ENCODE measurements at regions not wholly inside any gene's neighbourhood (a gene's known extent, or its start where the extent isn't known, plus 50 kb on each side); places are given as distances from the start of the nearest gene placed in this dataset.

DNA sequence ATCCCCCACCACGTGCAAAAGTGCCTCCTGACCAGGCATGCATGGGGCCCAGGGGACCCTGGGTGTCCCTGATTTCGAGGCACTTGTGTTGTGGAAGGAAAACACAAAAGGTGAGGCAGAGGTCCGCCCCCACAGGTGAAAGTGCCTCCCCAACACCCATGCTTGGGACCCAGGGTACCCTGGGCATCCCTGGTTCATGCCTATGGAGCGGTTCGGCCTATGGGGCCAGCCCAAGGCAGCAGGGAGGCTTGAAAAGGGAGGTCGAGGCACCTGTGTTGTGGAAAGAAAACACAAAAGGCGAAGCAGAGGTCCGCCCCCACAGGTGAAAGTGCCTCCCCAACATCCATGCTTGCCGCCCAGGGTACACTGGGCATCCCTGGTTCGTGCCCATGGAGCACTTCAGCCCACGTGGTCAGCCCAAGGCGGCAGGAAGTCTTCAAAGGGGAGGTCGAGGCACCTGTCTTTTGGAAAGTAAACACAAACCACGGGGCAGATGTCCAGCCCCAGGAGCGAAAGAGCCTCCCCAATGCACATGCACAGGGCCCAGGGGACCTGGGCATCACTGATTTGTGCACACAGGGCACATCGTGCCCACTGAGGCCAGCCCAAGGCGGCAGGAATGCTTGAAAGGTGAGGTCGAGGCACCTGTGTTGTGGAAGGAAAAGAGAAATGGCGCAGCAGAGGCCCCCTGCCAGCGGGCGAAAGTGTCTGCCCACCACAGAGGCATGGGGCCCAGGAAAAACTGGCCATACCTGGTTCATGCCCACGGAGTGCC is 375.5 kb downstream of the ALG10 start:
- no peak overlapping the region for H3K4me2 ChIP-seq (ENCODE audit: low read length)
- no peak overlapping the region for H2AFZ ChIP-seq
- no peaks in the 10 kb centered on the region for H3K79me2 ChIP-seq
- TF ChIP-seq CTCF (IDR thresholded peaks at IDR 0.05), result no peak
- H3K9me3 ChIP-seq (ENCODE audit: control insufficient read depth, low read length), result no peaks in the 10 kb centered on the region
- no peak overlapping the region for H3K27ac ChIP-seq
- H3K4me3 ChIP-seq (ENCODE audit: low read depth, low read length), result no peak overlapping the region
- H3K4me1 ChIP-seq, result no peaks in the 10 kb centered on the region
- H3K27me3 ChIP-seq (ENCODE audit: control insufficient read depth, insufficient read depth, low read length), result no peaks in the 10 kb centered on the region
- no peaks in the 10 kb centered on the region for H3K36me3 ChIP-seq (ENCODE audit: control insufficient read depth, insufficient read depth, low read length)
- H3K9ac ChIP-seq, result no peak overlapping the region

- TF ChIP-seq CTCF (IDR thresholded peaks at IDR 0.05), result no peak
- no peaks in the 10 kb centered on the region for H3K4me1 ChIP-seq
- no peaks in the 10 kb centered on the region for H3K79me2 ChIP-seq
- no peak overlapping the region for H3K4me3 ChIP-seq (ENCODE audit: low read depth, low read length)
- no peaks in the 10 kb centered on the region for H3K36me3 ChIP-seq (ENCODE audit: control insufficient read depth, insufficient read depth, low read length)
- H3K4me2 ChIP-seq (ENCODE audit: low read length), result no peak overlapping the region
- no peak overlapping the region for H3K9ac ChIP-seq
- H3K9me3 ChIP-seq (ENCODE audit: control insufficient read depth, low read length), result no peaks in the 10 kb centered on the region
- H3K27me3 ChIP-seq (ENCODE audit: control insufficient read depth, insufficient read depth, low read length), result no peaks in the 10 kb centered on the region
- H3K27ac ChIP-seq, result no peak overlapping the region
- H2AFZ ChIP-seq, result no peak overlapping the region
Measured at GRCh38 chr12:34398366-34398705, 376.0 kb downstream of the ALG10 start.

DNA sequence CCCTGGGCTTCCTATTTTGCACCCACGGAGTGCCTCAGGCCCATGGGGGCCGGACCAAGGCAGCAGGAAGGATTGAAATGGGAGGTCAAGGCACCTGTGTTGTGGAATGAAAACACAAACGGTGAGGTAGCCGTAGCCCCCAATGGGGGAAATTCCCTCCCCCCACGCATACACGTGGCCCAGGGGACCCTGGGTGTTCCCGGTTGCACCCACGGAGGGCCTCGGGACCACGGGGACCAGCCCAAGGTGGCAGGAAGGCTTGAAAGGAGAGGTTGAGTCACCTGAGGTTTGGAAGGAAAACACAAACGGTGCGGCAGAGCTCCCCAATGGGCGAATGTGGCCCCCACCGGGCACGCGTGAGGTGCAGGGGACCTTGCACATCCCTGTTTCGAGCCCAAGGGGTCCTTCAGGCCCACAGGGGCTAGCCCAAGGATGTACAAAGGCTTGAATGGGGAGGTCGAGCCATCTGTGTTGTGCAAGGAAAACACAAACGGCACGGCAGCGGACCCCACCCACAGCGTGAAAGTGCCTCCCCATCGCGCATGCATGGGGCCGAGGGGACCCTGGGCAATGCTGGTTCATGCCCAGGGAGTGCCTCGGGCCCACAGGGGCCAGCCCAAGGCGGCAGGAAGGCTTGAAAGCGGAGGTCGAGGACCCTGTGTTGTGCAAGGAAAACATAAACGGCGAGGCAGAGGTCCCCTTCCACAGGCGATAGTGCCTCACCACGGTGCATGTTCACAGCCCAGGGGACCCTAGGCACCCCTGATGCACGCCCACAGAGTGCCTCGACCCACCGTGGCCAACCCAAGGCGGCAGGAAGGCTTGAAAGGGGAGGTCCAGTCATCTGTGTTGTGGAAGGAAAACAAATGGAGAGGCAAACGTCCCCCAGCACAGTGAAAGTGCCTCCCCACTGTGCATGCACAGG is 376.7 kb downstream of the ALG10 start:
- Histone ChIP-seq H2AFZ (no peak overlapping the region), H3K9me3 (ENCODE audit: control insufficient read depth, low read length) (no peaks in the 10 kb centered on the region), H3K9ac (no peak overlapping the region), H3K4me2 (ENCODE audit: low read length) (no peak overlapping the region), H3K4me3 (ENCODE audit: low read depth, low read length) (no peak overlapping the region), H3K79me2 (no peaks in the 10 kb centered on the region), H3K36me3 (ENCODE audit: control insufficient read depth, insufficient read depth, low read length) (no peaks in the 10 kb centered on the region), H3K27me3 (ENCODE audit: control insufficient read depth, insufficient read depth, low read length) (no peaks in the 10 kb centered on the region), H3K27ac (no peak overlapping the region), H3K4me1 (no peaks in the 10 kb centered on the region)
- TF ChIP-seq CTCF (IDR thresholded peaks at IDR 0.05), result no peak

GRCh38 chr12:34399631-34400410 is 377.5 kb downstream of the ALG10 start:
- H3K36me3 ChIP-seq (ENCODE audit: control insufficient read depth, insufficient read depth, low read length), result no peaks in the 10 kb centered on the region
- no peak overlapping the region for H3K9ac ChIP-seq
- TF ChIP-seq CTCF (IDR thresholded peaks at IDR 0.05), result no peak
- no peaks in the 10 kb centered on the region for H3K9me3 ChIP-seq (ENCODE audit: control insufficient read depth, low read length)
- H2AFZ ChIP-seq, result no peak overlapping the region
- no peak overlapping the region for H3K27ac ChIP-seq
- no peak overlapping the region for H3K4me3 ChIP-seq (ENCODE audit: low read depth, low read length)
- no peaks in the 10 kb centered on the region for H3K79me2 ChIP-seq
- no peak overlapping the region for H3K4me2 ChIP-seq (ENCODE audit: low read length)
- no peaks in the 10 kb centered on the region for H3K4me1 ChIP-seq
- no peaks in the 10 kb centered on the region for H3K27me3 ChIP-seq (ENCODE audit: control insufficient read depth, insufficient read depth, low read length)

All from parathyroid adenoma (tissue), 2 donors.